HCT116 (cell line): ENCODE measurements at regions not wholly inside any gene's neighbourhood (a gene's known extent, or its start where the extent isn't known, plus 50 kb on each side); places are given as distances from the start of the nearest gene placed in this dataset.

Experiments
- ATAC-seq: fragments of 200-7000 bp; cut with Tn5 transposase; 2 replicates; pipeline ENCODE4 v1.9.1; 2020; ENCODE audit warnings: mild to moderate bottlenecking, moderate library complexity
- BruUV-seq: library from RNA; stranded (reverse); fragments of 400-500 nt; replicated peaks from 2 replicates; lab custom pipeline; 2021; lab: Mats Ljungman, UMichigan
- CTCF ChIA-PET: fragments of 300-600 bp; sonication (Branson Sonifier 250); formaldehyde crosslinking; loops from one replicate; lab custom pipeline; 2021; ENCODE audit warnings: antibody characterized with exemption; lab: Charles Lee
- POLR2A ChIA-PET: fragments of 300-600, 350-600 bp; sonication (Branson Sonifier 250); formaldehyde crosslinking; loops from one replicate; lab custom pipeline; 2021; ENCODE audit warnings: antibody characterized with exemption; lab: Charles Lee
- RAD21 ChIA-PET, 2 experiments: fragments of 300-600 bp; sonication (Branson Sonifier 250); formaldehyde crosslinking; loops; one replicate each; lab custom pipeline; 2023; ENCODE audit warnings: low total read pairs in 2 of 2; ENCODE audit not compliant: uncharacterized antibody in 2 of 2, unreplicated experiment in 2 of 2, low non-redundant PET in 1 of 2; lab: Charles Lee
- DNase-seq: peaks from one replicate; pipeline ENCODE4 v3.0.0-alpha.2; 2010; ENCODE audit warnings: low read depth, low spot score
- H2AFZ ChIP-seq: fragments of 200-600 bp; shearing (Covaris generic), sonication (generic); 2 replicates; pipeline ENCODE4 v1.6.1; 2017; ENCODE audit warnings: low read depth, mixed run types, mixed read lengths, antibody characterized with exemption, low read length; ENCODE audit not compliant: poor library complexity, severe bottlenecking
- H3K27ac ChIP-seq: 2 replicates; pipeline ENCODE4 v1.5.1; 2012; ENCODE audit warnings: low read depth, low read length
- H3K27me3 ChIP-seq: fragments of 200-600 bp; sonication (generic); 2 replicates; pipeline ENCODE4 v1.6.1; 2016; ENCODE audit warnings: mixed run types, low read length, mixed read lengths; ENCODE audit not compliant: insufficient read depth
- H3K36me3 ChIP-seq, 2 experiments: fragments of 200-500 bp in 1 of 2; fragments of 200-600 bp in 1 of 2; sonication (Bioruptor generic) in 1 of 2; sonication (generic) in 1 of 2; 2 replicates each; pipeline versions ENCODE4 v1.5.1 to v1.6.1; 2014 to 2016; ENCODE audit warnings: low read length in 2 of 2, inconsistent platforms in 1 of 2, mixed read lengths in 1 of 2, mixed run types in 1 of 2; ENCODE audit not compliant: insufficient read depth in 2 of 2, control insufficient read depth in 1 of 2
- H3K4me1 ChIP-seq, 2 experiments: fragments of 200-600 bp in 1 of 2; sonication (generic) in 1 of 2; 2 replicates each; pipeline versions ENCODE4 v1.5.1 to v1.6.1; 2012 to 2017; ENCODE audit warnings: low read length in 2 of 2, inconsistent platforms in 1 of 2, mild to moderate bottlenecking in 1 of 2, mixed read lengths in 1 of 2, mixed run types in 1 of 2, moderate library complexity in 1 of 2; ENCODE audit not compliant: insufficient read depth in 2 of 2, control insufficient read depth in 1 of 2
- H3K4me2 ChIP-seq: fragments of 200-600 bp; sonication (generic); 2 replicates; pipeline ENCODE4 v1.6.1; 2017; ENCODE audit warnings: mixed run types, low read length, mixed read lengths
- H3K4me3 ChIP-seq, 2 experiments: fragments of 200-600 bp in 1 of 2; sonication (generic) in 1 of 2; replicated peaks in 1 of 2; 2 replicates each; pipeline ENCODE4 v1.5.1; 2011 to 2016; ENCODE audit warnings: low read length in 2 of 2, control low read depth in 1 of 2, low read depth in 1 of 2, mild to moderate bottlenecking in 1 of 2, mixed read lengths in 1 of 2, mixed run types in 1 of 2
- H3K79me2 ChIP-seq: fragments of 200-600 bp; sonication (generic); 2 replicates; pipeline ENCODE4 v1.6.1; 2017; ENCODE audit warnings: mild to moderate bottlenecking, mixed run types, low read length, moderate library complexity, mixed read lengths; ENCODE audit not compliant: insufficient read depth
- H3K9ac ChIP-seq: fragments of 200-600 bp; sonication (generic); 2 replicates; pipeline ENCODE4 v1.6.1; 2016; ENCODE audit warnings: low read length, mixed read lengths
- H3K9me2 ChIP-seq: fragments of 200-600 bp; sonication (generic), shearing (Covaris generic); 2 replicates; pipeline ENCODE4 v1.6.1; 2017; ENCODE audit warnings: mixed run types, mild to moderate bottlenecking, moderate library complexity; ENCODE audit not compliant: insufficient read depth
- H3K9me3 ChIP-seq, 2 experiments: fragments of 200-500 bp in 1 of 2; fragments of 200-600 bp in 1 of 2; sonication (Bioruptor generic) in 1 of 2; sonication (generic) in 1 of 2; 2 replicates each; pipeline ENCODE4 v1.6.1; 2014 to 2017; ENCODE audit warnings: low read length in 2 of 2, mixed read lengths in 2 of 2, inconsistent platforms in 1 of 2, low read depth in 1 of 2, mild to moderate bottlenecking in 1 of 2, mixed run types in 1 of 2, moderate library complexity in 1 of 2; ENCODE audit not compliant: control insufficient read depth in 1 of 2, insufficient read depth in 1 of 2
- H4K20me1 ChIP-seq: fragments of 200-600 bp; sonication (generic), shearing (Covaris generic); 2 replicates; pipeline ENCODE4 v1.6.1; 2017; ENCODE audit warnings: mixed run types, mild to moderate bottlenecking, moderate library complexity; ENCODE audit not compliant: insufficient read depth
- CTCF ChIP-seq, 3 experiments: fragments of 200-600 bp in 1 of 3; sonication (generic) in 1 of 3; IDR thresholded peaks in 2 of 3; conservative IDR thresholded peaks in 1 of 3; 2 replicates each; pipeline ENCODE4 v1.5.1; 2012 to 2017; ENCODE audit warnings: low read depth in 2 of 3, low read length in 2 of 3, antibody characterized with exemption in 1 of 3, borderline replicate concordance in 1 of 3, control low read depth in 1 of 3, mild to moderate bottlenecking in 1 of 3, mixed read lengths in 1 of 3, mixed run types in 1 of 3, moderate library complexity in 1 of 3; ENCODE audit not compliant: insufficient read depth in 1 of 3
- EGR1 ChIP-seq: IDR thresholded peaks from 2 replicates; pipeline ENCODE4 v1.6.1; 2012; ENCODE audit warnings: low read depth
- ELF1 ChIP-seq: IDR thresholded peaks from 2 replicates; pipeline ENCODE4 v1.6.1; 2012; ENCODE audit warnings: low read depth, borderline replicate concordance
- EZH2 ChIP-seq: fragments of 200-600 bp; sonication (generic); IDR thresholded peaks from 2 replicates; pipeline ENCODE4 v1.6.1; 2017; ENCODE audit warnings: antibody characterized with exemption, mixed run types
- MAX ChIP-seq: IDR thresholded peaks from 2 replicates; pipeline ENCODE4 v1.6.1; 2012
- POLR2A ChIP-seq: IDR thresholded peaks from 2 replicates; pipeline ENCODE4 v1.7.0; 2011; ENCODE audit warnings: borderline replicate concordance; ENCODE audit not compliant: insufficient read depth, insufficient read length; ENCODE audit errors: extremely low read depth
- SP1 ChIP-seq: IDR thresholded peaks from 2 replicates; pipeline ENCODE4 v1.6.1; 2012; ENCODE audit warnings: low read depth
- TCF7L2 ChIP-seq: IDR thresholded peaks from 2 replicates; pipeline ENCODE4 v1.7.0; 2011; ENCODE audit warnings: borderline replicate concordance, inconsistent platforms; ENCODE audit not compliant: insufficient read depth, insufficient read length; ENCODE audit errors: extremely low read depth
- ZFX ChIP-seq: fragments of 450-650 bp; IDR thresholded peaks from 2 replicates; pipeline ENCODE4 v1.6.1; 2017
- intact Hi-C: fragments of 100-400 bp; cut with micrococcal nuclease; formaldehyde crosslinking; loops from 2 replicates; pipeline ENCODE4 v1.10.0; 2022

- POLR2A ChIA-PET = no interaction called here
- DNase-seq = no peak
These were observed 438.7 kb downstream of the LRFN5 start for GRCh38 chr14:42045383-42045782.

More at GRCh38 chr14:42045383-42045782, 438.7 kb downstream of the LRFN5 start:
- no TSS peak for BruUV-seq
- Histone ChIP-seq H3K9me2 (no peaks in the 10 kb centered on the region), H3K4me3 (no peak overlapping the region), H3K9ac (no peak overlapping the region), H3K9me3 (no peaks in the 10 kb centered on the region), H3K79me2 (no peaks in the 10 kb centered on the region), H3K4me1 (no peaks in the 10 kb centered on the region), H3K27ac (no peak overlapping the region), H3K27me3 (no peaks in the 10 kb centered on the region), H3K4me2 (no peak overlapping the region), H2AFZ (no peak overlapping the region), H4K20me1 (no peaks in the 10 kb centered on the region), H3K36me3 (no peaks in the 10 kb centered on the region)
- TF ChIP-seq CTCF (IDR thresholded peaks at IDR 0.05 in 2 of 3, conservative IDR thresholded peaks at IDR 0.05 in 1 of 3; ENCODE audit: borderline replicate concordance in 1 of 3, insufficient read depth in 1 of 3, low read depth in 2 of 3, low read length in 2 of 3) (no peak), POLR2A (no peak), TCF7L2 (no peak), EGR1 (no peak), ZFX (no peak), MAX (no peak), ELF1 (no peak), SP1 (no peak), EZH2 (no peak)
- intact Hi-C loops = no loop called here
- ATAC-seq = no peak
- CTCF ChIA-PET = no interaction called here
- RAD21 ChIA-PET = no interaction called here
